ENCODE measurements at regions not wholly inside any gene's neighbourhood (a gene's known extent, or its start where the extent isn't known, plus 50 kb on each side); places are given as distances from the start of the nearest gene placed in this dataset.

GRCh38 chr2:66382091-66382490 lies 52.8 kb upstream of the MEIS1 start:
- Histone ChIP-seq H3K4me1 (ENCODE audit: control insufficient read depth in 2 of 2, insufficient read depth in 2 of 2, low read length in 2 of 2) (no peaks in the 10 kb centered on the region), H3K4me3 (ENCODE audit: low read length in 2 of 2) (no peak overlapping the region), H3K27me3 (ENCODE audit: control insufficient read depth in 2 of 2, insufficient read depth in 2 of 2, low read length in 2 of 2) (no peaks in the 10 kb centered on the region), H3K27ac (ENCODE audit: low read depth in 2 of 2, low read length in 2 of 2) (no peak overlapping the region), H3K9me3 (ENCODE audit: control insufficient read depth in 2 of 2, low read length in 2 of 2) (no peaks in the 10 kb centered on the region), H3K36me3 (ENCODE audit: control insufficient read depth in 2 of 2, insufficient read depth in 2 of 2, low read length in 2 of 2) (no peaks in the 10 kb centered on the region), H3K9ac (ENCODE audit: low read depth in 1 of 2, low read length in 2 of 2) (no peak overlapping the region)

GRCh38 chr2:66379473-66379872 lies 55.5 kb upstream of the MEIS1 start:
- Histone ChIP-seq H3K27me3 (ENCODE audit: control insufficient read depth in 2 of 2, insufficient read depth in 2 of 2, low read length in 2 of 2) (no peaks in the 10 kb centered on the region), H3K9ac (ENCODE audit: low read depth in 1 of 2, low read length in 2 of 2) (no peak overlapping the region), H3K4me3 (ENCODE audit: low read length in 2 of 2) (no peak overlapping the region), H3K4me1 (ENCODE audit: control insufficient read depth in 2 of 2, insufficient read depth in 2 of 2, low read length in 2 of 2) (no peaks in the 10 kb centered on the region), H3K9me3 (ENCODE audit: control insufficient read depth in 2 of 2, low read length in 2 of 2) (no peaks in the 10 kb centered on the region), H3K27ac (ENCODE audit: low read depth in 2 of 2, low read length in 2 of 2) (no peak overlapping the region), H3K36me3 (ENCODE audit: control insufficient read depth in 2 of 2, insufficient read depth in 2 of 2, low read length in 2 of 2) (no peaks in the 10 kb centered on the region)

- Histone ChIP-seq H3K4me3 (ENCODE audit: low read length in 2 of 2) (no peak overlapping the region), H3K27me3 (ENCODE audit: control insufficient read depth in 2 of 2, insufficient read depth in 2 of 2, low read length in 2 of 2) (no peaks in the 10 kb centered on the region), H3K4me1 (ENCODE audit: control insufficient read depth in 2 of 2, insufficient read depth in 2 of 2, low read length in 2 of 2) (no peaks in the 10 kb centered on the region), H3K9ac (ENCODE audit: low read depth in 1 of 2, low read length in 2 of 2) (no peak overlapping the region), H3K36me3 (ENCODE audit: control insufficient read depth in 2 of 2, insufficient read depth in 2 of 2, low read length in 2 of 2) (no peaks in the 10 kb centered on the region), H3K9me3 (ENCODE audit: control insufficient read depth in 2 of 2, low read length in 2 of 2) (no peaks in the 10 kb centered on the region), H3K27ac (ENCODE audit: low read depth in 2 of 2, low read length in 2 of 2) (no peak overlapping the region)
Measured at GRCh38 chr2:66377832-66378231, 57.1 kb upstream of the MEIS1 start.

GRCh38 chr2:66370824-66371223 lies 64.1 kb upstream of the MEIS1 start:
- no peak overlapping the region for H3K4me3 ChIP-seq (ENCODE audit: low read length in 2 of 2)
- H3K36me3 ChIP-seq (ENCODE audit: control insufficient read depth in 2 of 2, insufficient read depth in 2 of 2, low read length in 2 of 2) = no peaks in the 10 kb centered on the region
- no peaks in the 10 kb centered on the region for H3K9me3 ChIP-seq (ENCODE audit: control insufficient read depth in 2 of 2, low read length in 2 of 2)
- no peak overlapping the region for H3K27ac ChIP-seq (ENCODE audit: low read depth in 2 of 2, low read length in 2 of 2)
- H3K9ac ChIP-seq (ENCODE audit: low read depth in 1 of 2, low read length in 2 of 2) = no peak overlapping the region
- H3K27me3 ChIP-seq (ENCODE audit: control insufficient read depth in 2 of 2, insufficient read depth in 2 of 2, low read length in 2 of 2) = no peaks in the 10 kb centered on the region
- no peaks in the 10 kb centered on the region for H3K4me1 ChIP-seq (ENCODE audit: control insufficient read depth in 2 of 2, insufficient read depth in 2 of 2, low read length in 2 of 2)

- Histone ChIP-seq H3K9me3 (ENCODE audit: control insufficient read depth in 2 of 2, low read length in 2 of 2) (no peaks in the 10 kb centered on the region), H3K27me3 (ENCODE audit: control insufficient read depth in 2 of 2, insufficient read depth in 2 of 2, low read length in 2 of 2) (no peaks in the 10 kb centered on the region), H3K4me1 (ENCODE audit: control insufficient read depth in 2 of 2, insufficient read depth in 2 of 2, low read length in 2 of 2) (no peaks in the 10 kb centered on the region), H3K27ac (ENCODE audit: low read depth in 2 of 2, low read length in 2 of 2) (no peak overlapping the region), H3K36me3 (ENCODE audit: control insufficient read depth in 2 of 2, insufficient read depth in 2 of 2, low read length in 2 of 2) (no peaks in the 10 kb centered on the region), H3K9ac (ENCODE audit: low read depth in 1 of 2, low read length in 2 of 2) (no peak overlapping the region), H3K4me3 (ENCODE audit: low read length in 2 of 2) (no peak overlapping the region)
Measured at GRCh38 chr2:66366619-66367018, 68.3 kb upstream of the MEIS1 start.

- H3K27me3 ChIP-seq (ENCODE audit: control insufficient read depth in 2 of 2, insufficient read depth in 2 of 2, low read length in 2 of 2) = no peaks in the 10 kb centered on the region
- no peaks in the 10 kb centered on the region for H3K4me1 ChIP-seq (ENCODE audit: control insufficient read depth in 2 of 2, insufficient read depth in 2 of 2, low read length in 2 of 2)
- H3K36me3 ChIP-seq (ENCODE audit: control insufficient read depth in 2 of 2, insufficient read depth in 2 of 2, low read length in 2 of 2) = no peaks in the 10 kb centered on the region
- H3K9ac ChIP-seq (ENCODE audit: low read depth in 1 of 2, low read length in 2 of 2) = no peak overlapping the region
- H3K9me3 ChIP-seq (ENCODE audit: control insufficient read depth in 2 of 2, low read length in 2 of 2) = no peaks in the 10 kb centered on the region
- H3K27ac ChIP-seq (ENCODE audit: low read depth in 2 of 2, low read length in 2 of 2) = no peak overlapping the region
- H3K4me3 ChIP-seq (ENCODE audit: low read length in 2 of 2) = no peak overlapping the region
Measured at GRCh38 chr2:66364495-66365333, 70.2 kb upstream of the MEIS1 start.

- H3K9ac ChIP-seq (ENCODE audit: low read depth in 1 of 2, low read length in 2 of 2) = no peak overlapping the region
- no peak overlapping the region for H3K4me3 ChIP-seq (ENCODE audit: low read length in 2 of 2)
- no peaks in the 10 kb centered on the region for H3K4me1 ChIP-seq (ENCODE audit: control insufficient read depth in 2 of 2, insufficient read depth in 2 of 2, low read length in 2 of 2)
- no peaks in the 10 kb centered on the region for H3K36me3 ChIP-seq (ENCODE audit: control insufficient read depth in 2 of 2, insufficient read depth in 2 of 2, low read length in 2 of 2)
- H3K27ac ChIP-seq (ENCODE audit: low read depth in 2 of 2, low read length in 2 of 2) = no peak overlapping the region
- H3K27me3 ChIP-seq (ENCODE audit: control insufficient read depth in 2 of 2, insufficient read depth in 2 of 2, low read length in 2 of 2) = no peaks in the 10 kb centered on the region
- no peaks in the 10 kb centered on the region for H3K9me3 ChIP-seq (ENCODE audit: control insufficient read depth in 2 of 2, low read length in 2 of 2)
Measured at GRCh38 chr2:66362701-66363100, 72.2 kb upstream of the MEIS1 start.

GRCh38 chr2:66346231-66346664 lies 88.7 kb upstream of the MEIS1 start:
- Histone ChIP-seq H3K9me3 (ENCODE audit: control insufficient read depth in 2 of 2, low read length in 2 of 2) (no peaks in the 10 kb centered on the region), H3K9ac (ENCODE audit: low read depth in 1 of 2, low read length in 2 of 2) (no peak overlapping the region), H3K27me3 (ENCODE audit: control insufficient read depth in 2 of 2, insufficient read depth in 2 of 2, low read length in 2 of 2) (no peaks in the 10 kb centered on the region), H3K4me3 (ENCODE audit: low read length in 2 of 2) (no peak overlapping the region), H3K27ac (ENCODE audit: low read depth in 2 of 2, low read length in 2 of 2) (no peak overlapping the region), H3K36me3 (ENCODE audit: control insufficient read depth in 2 of 2, insufficient read depth in 2 of 2, low read length in 2 of 2) (no peaks in the 10 kb centered on the region), H3K4me1 (ENCODE audit: control insufficient read depth in 2 of 2, insufficient read depth in 2 of 2, low read length in 2 of 2) (no peaks in the 10 kb centered on the region)

GRCh38 chr2:66344087-66344663 lies 90.8 kb upstream of the MEIS1 start:
- H3K27me3 ChIP-seq (ENCODE audit: control insufficient read depth in 2 of 2, insufficient read depth in 2 of 2, low read length in 2 of 2) = no peaks in the 10 kb centered on the region

GRCh38 chr2:66343259-66343658 lies 91.7 kb upstream of the MEIS1 start:
- no peaks in the 10 kb centered on the region for H3K9me3 ChIP-seq (ENCODE audit: control insufficient read depth in 2 of 2, low read length in 2 of 2)

More at GRCh38 chr2:66344087-66344663, 90.8 kb upstream of the MEIS1 start:
- Histone ChIP-seq H3K4me1 (ENCODE audit: control insufficient read depth in 2 of 2, insufficient read depth in 2 of 2, low read length in 2 of 2) (no peaks in the 10 kb centered on the region), H3K9ac (ENCODE audit: low read depth in 1 of 2, low read length in 2 of 2) (no peak overlapping the region), H3K9me3 (ENCODE audit: control insufficient read depth in 2 of 2, low read length in 2 of 2) (no peaks in the 10 kb centered on the region), H3K27ac (ENCODE audit: low read depth in 2 of 2, low read length in 2 of 2) (no peak overlapping the region), H3K36me3 (ENCODE audit: control insufficient read depth in 2 of 2, insufficient read depth in 2 of 2, low read length in 2 of 2) (no peaks in the 10 kb centered on the region), H3K4me3 (ENCODE audit: low read length in 2 of 2) (no peak overlapping the region)

More at GRCh38 chr2:66343259-66343658, 91.7 kb upstream of the MEIS1 start:
- Histone ChIP-seq H3K9ac (ENCODE audit: low read depth in 1 of 2, low read length in 2 of 2) (no peak overlapping the region), H3K4me3 (ENCODE audit: low read length in 2 of 2) (no peak overlapping the region), H3K27ac (ENCODE audit: low read depth in 2 of 2, low read length in 2 of 2) (no peak overlapping the region), H3K27me3 (ENCODE audit: control insufficient read depth in 2 of 2, insufficient read depth in 2 of 2, low read length in 2 of 2) (no peaks in the 10 kb centered on the region), H3K36me3 (ENCODE audit: control insufficient read depth in 2 of 2, insufficient read depth in 2 of 2, low read length in 2 of 2) (no peaks in the 10 kb centered on the region), H3K4me1 (ENCODE audit: control insufficient read depth in 2 of 2, insufficient read depth in 2 of 2, low read length in 2 of 2) (no peaks in the 10 kb centered on the region)

Measured in mucosa of rectum (tissue), 2 donors.